ENCODE measurements at regions not wholly inside any gene's neighbourhood (a gene's known extent, or its start where the extent isn't known, plus 50 kb on each side); places are given as distances from the start of the nearest gene placed in this dataset.
"Not testable (repeated sequence)": the region's sequence is repeated elsewhere in the genome, so short reads cannot be mapped to it uniquely, and the experiment has no call there.

- no peak for DNase-seq (ENCODE audit: low read depth)
These were observed 465.9 kb upstream of the RASGRP1 start for GRCh38 chr15:39030291-39031070.

DNA sequence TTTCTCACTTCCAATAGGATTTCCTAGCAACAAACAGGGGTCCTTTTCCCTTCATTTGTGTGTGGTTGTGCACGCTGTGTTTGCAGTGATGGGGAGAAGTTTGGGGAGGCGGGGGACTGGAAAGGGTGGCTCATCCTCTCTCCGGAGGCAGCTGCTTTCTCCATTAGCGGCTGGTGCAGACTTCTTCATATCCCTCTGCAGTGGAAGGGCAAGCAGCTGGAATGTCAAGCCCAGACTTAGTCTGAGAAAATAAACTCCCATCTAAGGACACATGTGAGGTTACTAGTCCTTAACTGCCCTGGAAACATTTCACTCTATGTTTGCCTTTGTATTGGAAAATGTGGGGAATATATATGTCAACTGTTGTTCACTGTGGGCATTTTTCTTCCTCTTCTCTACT lies 467.0 kb upstream of the RASGRP1 start:
- DNase-seq (ENCODE audit: low read depth): no peak

- DNase-seq (ENCODE audit: low read depth): no peak
These were observed 470.2 kb upstream of the RASGRP1 start for GRCh38 chr15:39034816-39035215.

- not testable (repeated sequence) for DNase-seq (ENCODE audit: low read depth)
These were observed 473.0 kb upstream of the RASGRP1 start for GRCh38 chr15:39037611-39038010.

DNA sequence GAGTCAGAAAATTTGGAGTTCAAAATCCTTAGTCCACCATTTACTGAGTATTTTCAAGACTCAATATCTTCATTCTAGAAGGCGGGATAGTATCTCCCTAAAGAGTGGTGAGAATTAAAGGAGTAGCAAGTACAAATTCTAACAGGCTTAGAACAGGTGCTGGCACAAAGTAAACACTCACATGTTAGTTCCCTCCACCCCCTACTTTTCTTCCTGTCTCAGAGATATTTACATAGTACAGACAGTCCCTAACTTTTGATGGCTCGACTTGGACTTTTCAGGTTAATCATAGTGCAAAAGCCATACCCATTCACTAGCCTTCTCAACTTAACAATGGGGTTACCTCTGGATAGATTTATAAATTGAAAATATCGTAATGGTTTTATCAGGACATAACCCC lies 476.2 kb upstream of the RASGRP1 start:
- no peak for DNase-seq (ENCODE audit: low read depth)

GRCh38 chr15:39041979-39042495 lies 477.4 kb upstream of the RASGRP1 start:
- DNase-seq (ENCODE audit: low read depth): no peak

- DNase-seq (ENCODE audit: low read depth): no peak
These were observed 487.2 kb upstream of the RASGRP1 start for GRCh38 chr15:39051626-39052322.

DNA sequence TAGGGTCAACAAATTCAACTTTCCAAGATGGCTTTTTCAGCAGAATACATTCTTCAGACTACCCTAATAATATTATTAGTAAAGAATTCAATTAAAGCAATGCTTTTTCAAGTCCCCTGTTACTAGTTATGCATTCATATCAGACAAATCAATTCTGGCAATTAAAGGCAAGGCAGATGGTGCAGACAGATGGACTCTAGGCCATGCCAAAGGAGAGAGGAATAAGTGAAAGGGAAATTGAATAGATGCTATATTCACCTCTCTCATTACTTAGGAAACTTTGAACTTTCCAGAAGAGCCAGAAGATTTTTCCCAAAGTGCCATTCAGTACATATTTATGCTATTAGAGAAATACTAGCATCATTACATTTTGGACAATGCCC lies 487.7 kb upstream of the RASGRP1 start:
- no peak for DNase-seq (ENCODE audit: low read depth)

- no peak for DNase-seq (ENCODE audit: low read depth)
These were observed 488.9 kb upstream of the RASGRP1 start for GRCh38 chr15:39053480-39053879.

- DNase-seq (ENCODE audit: low read depth): no peak
These were observed 489.6 kb upstream of the RASGRP1 start for GRCh38 chr15:39054128-39054732.

DNA sequence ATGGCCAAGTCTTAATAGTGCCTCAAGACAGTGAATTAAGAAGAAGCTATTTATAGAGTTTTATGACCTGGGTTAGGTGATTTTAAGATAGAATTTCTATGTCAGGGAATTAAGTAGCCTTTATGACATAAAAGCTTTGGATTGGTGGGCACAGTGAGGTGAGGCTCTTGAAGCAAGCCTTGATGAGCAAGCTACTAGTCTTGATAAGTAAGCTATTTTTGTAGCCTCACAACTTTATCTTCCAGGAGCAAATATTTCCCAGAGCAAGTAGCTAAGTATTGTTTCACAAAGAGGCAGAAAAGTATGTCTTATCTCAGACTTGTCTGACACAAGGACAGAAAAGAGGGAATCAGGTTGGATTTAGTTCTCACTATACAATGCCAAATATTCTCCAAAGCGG lies 491.7 kb upstream of the RASGRP1 start:
- no peak for DNase-seq (ENCODE audit: low read depth)

- DNase-seq (ENCODE audit: low read depth): no peak
These were observed 493.9 kb upstream of the RASGRP1 start for GRCh38 chr15:39058351-39059131.

DNA sequence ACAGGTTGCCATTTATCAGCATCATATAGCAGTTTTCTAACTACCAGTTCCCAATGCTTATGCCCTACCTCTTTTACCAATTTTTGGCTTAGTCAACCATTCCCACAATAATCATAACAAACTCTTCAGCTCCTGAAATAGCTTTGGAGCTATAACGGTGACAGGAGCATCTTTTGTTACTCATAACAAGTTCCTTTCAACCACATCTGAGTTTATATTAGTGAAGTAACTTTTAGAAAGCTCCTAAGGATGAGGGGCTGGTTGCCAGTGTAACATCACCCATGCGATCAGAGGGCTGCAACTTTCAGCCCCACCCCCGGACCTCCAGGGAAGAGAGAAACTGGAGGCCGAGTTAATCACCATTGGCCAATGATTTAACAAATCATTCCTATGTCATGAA lies 495.3 kb upstream of the RASGRP1 start:
- DNase-seq (ENCODE audit: low read depth): no peak

DNA sequence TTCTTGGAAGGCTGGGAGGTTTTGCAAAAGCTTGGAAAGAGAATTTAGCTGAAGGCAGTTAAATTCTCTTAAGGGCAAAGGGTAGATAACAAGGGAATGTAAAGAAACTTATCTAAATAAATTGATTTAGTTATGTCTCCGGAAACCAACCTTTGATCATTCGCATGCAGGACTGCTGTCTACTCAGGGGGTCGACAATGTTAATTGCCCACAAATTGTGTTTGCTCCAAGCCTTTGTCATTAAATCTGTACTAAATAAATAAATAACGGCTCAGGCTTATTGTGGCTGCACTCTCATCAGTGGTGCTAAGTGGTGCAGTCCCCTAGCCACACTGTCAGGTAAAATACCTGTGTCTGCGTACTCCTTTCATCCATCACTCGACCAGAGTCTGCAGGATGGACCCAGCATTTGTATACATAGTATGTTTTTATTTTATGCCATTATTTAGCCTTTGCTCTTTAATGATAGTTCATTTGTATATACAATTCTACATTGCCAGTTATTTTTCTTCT lies 497.4 kb upstream of the RASGRP1 start:
- DNase-seq (ENCODE audit: low read depth): no peak

DNA sequence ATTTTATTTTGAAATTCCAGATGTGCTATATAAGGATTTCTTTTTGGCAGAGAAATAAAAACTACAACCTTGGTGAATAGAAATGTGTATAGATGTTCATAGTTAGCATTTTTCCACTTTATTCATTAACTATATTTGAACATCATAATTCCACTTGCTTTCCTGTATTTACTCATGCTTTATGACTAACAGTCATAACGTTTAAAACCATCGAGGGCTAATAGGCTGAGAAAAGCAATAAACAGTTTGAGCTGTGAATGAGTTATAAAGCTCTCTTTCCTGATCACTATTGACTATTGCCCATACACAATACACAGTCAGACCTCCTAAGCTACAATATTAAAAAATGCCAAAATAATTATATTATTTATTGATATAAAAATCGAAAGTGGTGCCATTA lies 502.1 kb upstream of the RASGRP1 start:
- no peak for DNase-seq (ENCODE audit: low read depth)

GRCh38 chr15:39074341-39074985 lies 506.4 kb upstream of the THBS1 start:
- DNase-seq (ENCODE audit: low read depth): no peak

DNA sequence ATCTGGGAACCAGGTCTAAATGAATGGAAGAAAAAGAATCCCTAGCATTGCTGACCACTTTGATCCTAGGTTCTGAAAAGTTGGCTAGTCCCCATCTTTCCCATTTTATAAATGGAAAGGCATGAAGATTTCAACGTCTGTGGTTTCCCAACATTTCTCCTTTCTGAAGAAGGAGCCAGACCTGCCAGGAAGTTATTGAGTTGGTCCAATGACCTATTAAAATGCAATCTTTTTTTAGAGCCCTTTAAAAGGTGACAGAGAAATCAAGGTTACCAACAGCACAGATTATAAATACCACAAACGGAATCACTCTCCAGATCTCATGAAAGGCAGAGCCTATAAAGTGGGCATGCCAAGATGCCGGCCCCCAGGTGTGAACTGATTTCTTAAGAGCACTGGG lies 505.6 kb upstream of the THBS1 start:
- no peak for DNase-seq (ENCODE audit: low read depth)

DNA sequence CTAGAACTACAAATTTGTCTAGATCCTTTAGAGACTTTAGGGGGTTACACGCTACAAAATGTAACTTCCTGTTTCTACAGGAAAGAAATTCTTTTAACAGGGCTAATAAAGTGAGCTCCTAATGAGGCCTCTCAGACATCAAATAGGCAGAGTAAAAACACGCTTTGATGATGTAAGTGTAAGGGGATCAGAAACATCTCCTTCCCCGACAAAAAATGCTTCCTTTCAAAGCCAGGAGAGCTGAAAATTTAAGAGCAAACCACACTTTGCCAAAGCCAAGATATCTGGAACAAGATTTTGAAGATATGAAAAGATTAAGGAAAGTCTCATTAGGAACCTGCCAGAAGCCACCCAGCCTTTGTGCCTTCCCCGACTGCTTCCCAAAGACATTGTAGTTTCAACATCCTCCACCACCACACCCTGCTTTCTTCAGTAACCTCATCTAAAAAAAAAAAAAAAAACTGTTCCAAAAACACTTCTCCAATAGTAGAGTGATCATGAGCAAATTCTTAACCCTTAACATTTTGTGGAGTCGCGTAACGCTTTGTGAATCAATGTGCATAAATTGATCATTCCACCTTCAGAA lies 505.0 kb upstream of the THBS1 start:
- no peak for DNase-seq (ENCODE audit: low read depth)

DNA sequence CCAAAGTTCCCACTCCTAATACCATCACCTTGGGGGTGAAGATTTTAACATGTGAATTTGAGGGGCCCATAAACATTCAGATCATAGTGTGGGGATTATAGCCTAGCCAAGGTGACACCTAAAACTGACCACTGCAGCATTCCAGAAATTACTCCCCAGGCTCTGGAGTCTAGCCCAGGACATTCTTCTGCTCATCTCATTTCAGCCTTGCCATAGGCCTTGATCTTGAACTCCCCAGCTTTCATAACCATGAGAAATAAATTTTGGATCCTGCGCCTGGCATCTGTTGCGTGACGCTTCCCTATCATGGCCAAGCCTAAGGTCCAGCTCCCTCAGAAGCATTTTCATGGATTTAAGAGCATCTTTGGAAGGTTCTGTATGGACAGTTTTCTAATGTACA lies 502.9 kb upstream of the THBS1 start:
- no peak for DNase-seq (ENCODE audit: low read depth)

GRCh38 chr15:39079296-39079847 lies 501.5 kb upstream of the THBS1 start:
- no peak for DNase-seq (ENCODE audit: low read depth)

- no peak for DNase-seq (ENCODE audit: low read depth)
These were observed 497.7 kb upstream of the THBS1 start for GRCh38 chr15:39083213-39083612.
